ENCODE measurements at regions not wholly inside any gene's neighbourhood (a gene's known extent, or its start where the extent isn't known, plus 50 kb on each side); places are given as distances from the start of the nearest gene placed in this dataset.

DNA sequence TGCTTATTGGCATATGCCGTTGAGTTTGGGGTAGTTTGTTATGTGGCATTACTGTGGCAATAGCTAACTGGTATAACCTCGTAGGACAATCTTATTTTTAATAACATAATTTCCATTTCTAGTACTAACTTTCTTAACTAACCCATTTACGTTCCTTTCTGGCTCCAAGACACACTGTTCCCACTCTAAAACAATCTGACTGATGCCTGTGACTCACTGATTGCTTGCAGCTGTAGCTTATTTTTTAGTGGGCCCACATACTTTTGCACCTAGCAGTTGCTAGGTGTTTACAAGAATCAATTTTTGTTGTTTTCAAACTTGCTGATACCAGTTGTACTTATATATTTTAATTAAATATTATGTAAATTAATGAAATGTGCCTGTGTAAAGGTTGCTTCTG lies 52.2 kb downstream of the FAT3 start:
- no peak for DNase-seq

DNA sequence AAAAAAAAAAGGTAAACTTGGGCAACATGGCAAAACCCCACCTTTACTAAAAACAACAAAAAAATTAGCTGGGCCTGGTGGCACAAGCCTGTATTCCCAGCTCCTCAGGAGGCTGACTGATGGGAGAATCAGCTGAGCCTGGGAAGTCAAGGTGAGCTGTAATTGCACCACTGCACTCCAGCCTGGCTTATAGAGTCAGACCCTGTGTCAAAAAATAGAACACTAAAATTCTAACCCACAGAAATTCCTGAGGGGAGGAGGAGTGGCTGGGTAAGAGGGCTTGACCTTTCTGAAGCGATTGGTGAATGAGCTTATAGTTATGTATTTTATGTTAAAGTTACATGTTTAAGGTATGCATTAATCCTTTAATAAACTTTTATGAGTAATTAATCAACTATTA lies 53.3 kb downstream of the FAT3 start:
- no peak for DNase-seq

DNA sequence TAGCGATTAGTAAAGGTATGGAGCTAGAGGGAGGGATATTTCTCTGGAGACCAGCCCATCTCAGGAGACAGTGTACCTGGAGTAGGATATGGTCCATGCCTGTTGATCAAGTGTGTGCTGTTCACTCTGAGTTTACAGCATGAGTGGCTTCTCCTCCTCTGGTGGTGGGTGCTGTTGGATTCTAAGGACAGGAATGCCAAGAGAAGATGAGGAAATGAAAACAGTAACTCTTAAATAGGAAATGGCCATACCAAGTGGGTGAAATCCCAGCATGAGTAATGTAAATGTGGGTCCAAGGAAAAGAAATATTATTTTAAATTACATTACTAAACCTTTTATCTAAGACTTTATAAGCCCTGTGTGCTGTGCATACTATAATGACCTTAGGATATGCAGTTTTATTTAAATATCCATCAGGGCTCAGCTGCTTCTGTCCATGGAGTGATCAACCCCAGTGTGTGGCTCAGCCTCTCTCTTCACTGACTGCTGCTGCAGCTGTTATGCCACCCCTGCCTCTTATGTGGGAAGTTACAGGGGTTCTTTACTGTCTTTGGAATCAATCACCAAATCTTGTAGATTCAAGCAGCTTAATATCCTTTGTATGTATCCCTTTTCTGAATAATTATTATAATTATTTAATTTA lies 54.3 kb downstream of the FAT3 start:
- DNase-seq = no peak

DNA sequence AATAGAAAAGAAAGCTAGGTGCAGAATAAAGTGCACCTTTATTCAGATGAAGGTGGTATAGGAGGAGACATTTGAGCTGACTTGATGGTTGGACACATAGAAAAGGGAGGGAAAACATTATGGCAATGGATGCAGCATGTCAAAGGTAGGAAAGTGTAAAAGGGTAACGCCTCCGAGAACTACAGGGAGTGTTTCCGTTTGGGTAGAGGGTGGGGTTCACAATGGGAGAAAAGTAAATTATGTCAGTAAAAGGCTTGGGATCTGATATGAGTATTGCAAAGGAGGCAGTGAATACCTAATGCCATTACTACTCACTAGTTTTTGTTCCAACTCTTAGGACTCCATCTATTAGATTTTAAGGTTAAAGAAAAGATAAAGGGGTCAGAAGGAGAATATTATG lies 59.5 kb downstream of the FAT3 start:
- DNase-seq = no peak

DNA sequence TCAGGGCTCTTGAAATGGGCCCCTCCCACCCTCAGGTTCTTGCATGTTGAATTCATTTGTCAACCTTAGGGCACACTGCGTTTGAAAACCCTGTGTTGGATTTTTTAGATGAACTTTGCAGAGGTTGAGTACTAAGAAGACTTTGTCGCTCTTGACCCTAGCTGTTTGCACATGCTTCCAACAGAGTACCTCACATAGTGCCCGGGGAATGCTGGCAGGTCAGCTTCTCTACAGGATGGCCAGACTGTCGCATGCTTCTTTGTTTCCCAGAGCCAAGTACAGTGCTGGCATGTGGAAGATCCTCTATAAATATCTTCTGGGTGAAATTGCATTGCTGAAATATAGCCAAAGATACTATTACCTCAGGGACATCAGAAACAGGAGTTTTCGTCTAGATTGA lies 59.9 kb downstream of the FAT3 start:
- DNase-seq = no peak

DNA sequence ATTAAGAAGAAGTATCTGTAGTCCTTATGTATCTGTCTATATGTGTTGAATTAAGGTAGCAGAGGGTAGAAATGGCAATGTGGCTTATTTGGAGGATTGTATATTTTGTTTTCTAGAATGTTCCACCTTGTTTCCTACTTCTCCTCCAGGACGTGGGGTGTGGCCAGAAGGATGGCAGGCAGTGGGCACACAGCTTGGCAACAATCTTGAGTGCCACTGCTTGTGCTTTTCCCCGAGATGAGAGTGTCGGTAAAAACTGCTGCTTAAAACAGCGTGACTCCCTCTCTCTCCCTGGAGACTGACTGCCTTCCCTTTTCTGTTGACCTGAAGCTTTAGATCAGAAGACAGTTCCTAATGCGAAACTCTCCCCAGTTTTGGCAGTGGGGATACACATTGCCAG lies 61.2 kb downstream of the FAT3 start:
- DNase-seq = no peak

DNA sequence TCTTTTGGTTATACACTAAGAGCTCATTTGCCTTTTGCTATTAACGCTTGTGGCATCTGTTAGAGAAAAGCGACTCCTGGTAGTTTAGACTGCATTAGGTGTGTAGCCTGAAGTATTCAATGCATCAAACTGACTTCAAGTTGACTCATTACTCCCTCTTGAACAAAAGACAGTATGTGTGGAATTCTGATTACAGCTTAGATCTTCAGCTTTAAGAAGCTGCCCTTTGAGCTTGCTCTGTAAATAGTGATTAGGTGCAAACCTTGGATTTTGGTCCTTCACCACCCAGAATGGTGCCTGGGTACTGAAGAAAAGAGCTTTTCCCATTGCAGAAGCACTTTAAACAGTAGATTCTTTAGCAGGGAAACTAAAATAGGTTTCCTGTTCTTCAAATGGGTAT lies 62.1 kb downstream of the FAT3 start:
- DNase-seq = no peak

DNA sequence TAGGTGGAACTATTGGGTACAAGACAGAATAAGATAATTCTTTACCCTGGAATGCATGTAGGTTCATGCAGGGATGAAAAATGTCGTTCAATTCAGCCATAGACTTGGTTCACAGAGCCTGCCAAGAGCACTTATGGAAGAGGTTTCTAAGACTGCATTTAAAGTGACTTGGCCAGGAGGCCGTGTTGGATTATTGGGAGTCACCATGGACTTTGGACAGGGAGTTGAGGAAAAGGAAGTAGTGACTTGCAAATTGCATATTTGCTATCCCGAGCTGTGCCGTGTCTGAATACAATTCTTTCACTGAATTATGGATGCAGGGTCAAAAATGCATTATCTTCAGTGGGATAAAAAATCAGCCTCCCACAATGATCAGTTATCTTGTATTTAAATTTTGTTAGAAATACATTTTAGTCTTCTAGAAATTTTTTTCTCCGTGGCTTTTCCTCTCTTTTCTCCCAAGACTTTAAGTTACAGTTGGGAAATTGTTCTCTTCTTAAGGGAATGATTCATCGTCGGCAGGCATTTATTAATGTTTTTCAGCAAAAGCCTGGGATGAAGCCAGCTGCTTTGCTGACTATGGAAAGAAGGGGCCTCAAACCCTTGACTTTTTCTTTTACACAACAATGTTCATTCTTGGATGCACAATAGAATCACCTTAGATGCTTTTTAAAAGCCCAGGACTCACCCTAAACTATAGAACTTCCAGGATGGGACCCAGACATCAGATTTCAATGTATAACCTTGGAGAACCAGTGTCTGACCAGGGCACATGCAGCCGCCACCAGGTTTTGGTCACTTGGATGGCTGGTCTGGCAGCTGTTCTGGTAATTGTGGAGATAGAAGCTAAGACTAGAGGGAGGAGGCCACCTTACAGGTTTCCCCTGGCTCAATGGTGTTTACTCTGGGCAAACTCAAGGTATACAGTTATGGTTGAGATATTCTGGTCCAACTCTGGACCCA lies 70.8 kb downstream of the FAT3 start:
- DNase-seq = no peak

DNA sequence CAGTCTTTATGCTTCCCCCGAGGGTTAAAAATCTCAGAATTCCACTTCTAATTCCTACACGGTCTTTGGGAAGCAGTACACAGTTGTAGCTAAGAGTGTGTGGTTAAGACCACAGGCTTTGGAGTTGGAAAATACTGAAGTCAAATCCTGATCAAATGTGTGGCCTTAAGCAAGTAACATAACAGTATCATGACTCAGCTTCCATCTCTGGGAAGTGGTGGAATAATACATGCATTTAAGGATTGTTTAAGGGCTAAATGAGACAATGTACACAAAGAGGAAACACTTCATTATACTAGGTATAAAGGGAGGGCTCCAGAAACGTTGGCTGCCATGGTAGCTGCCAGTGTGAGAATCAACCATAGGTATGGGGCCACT lies 71.5 kb downstream of the FAT3 start:
- DNase-seq = no peak

DNA sequence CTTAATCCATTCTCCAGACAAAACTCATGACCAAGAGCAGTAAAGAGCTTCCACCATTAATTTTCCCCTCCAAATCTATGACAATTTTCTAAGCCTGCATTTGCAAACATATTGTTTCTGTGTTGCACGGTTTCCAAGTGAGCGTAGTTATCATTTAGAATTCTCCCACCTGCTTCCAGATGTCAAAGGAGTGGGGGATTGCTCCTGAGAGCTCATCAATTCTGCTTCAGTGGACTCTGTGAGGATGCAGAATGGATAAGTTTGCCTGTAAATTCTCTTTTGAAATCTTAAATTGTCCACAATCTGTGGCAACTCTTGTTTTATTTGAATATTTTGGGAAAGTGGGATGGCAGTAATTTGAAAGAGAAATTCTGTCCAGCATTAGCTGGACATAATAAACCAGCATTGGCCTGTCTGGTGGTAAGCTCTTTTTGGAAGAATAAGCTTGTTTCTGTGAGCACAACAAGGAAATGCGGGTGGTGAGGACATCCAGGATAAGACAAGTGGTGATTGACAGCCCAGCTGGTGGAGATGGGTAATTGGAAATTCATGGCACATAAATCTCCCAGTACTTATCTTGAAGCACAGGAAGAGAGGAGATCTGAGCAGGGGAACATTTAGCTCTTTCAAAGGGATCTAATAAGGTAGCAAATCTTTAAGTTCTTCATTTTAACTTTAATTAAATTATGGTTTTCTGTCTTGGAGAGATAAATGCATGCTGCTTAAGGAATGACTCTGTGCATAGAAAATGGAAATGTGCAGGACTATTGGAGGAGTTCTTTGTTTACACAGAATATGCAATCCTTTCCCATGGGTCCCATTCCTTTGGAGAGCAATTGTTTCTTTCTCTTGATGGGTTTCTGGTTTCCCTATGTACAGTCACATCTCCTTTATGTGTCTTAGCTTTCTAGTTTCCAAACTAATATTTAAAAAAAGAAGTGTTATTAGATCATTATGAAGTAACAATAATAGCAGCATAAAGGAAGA lies 73.2 kb downstream of the FAT3 start:
- DNase-seq = no peak

DNA sequence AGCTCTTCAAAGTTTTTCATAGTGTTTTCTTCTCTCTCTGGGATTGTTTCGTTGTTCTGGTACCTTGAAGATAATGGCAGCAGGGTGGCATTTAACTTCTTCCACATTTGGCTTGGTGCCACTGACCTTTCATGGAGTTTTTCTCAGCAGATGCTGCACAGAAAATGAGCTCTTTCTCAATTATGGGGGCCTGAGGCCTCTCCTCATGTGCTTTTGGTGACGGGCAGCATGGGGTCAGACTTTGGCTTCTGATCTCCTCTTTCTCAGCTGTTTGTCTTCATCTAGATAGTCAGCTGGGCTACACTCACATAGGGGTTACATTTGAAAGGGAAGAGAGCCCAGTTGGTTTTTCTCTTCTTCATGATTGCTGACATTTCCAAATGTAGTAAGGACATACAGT lies 76.3 kb downstream of the FAT3 start:
- no peak for DNase-seq

DNA sequence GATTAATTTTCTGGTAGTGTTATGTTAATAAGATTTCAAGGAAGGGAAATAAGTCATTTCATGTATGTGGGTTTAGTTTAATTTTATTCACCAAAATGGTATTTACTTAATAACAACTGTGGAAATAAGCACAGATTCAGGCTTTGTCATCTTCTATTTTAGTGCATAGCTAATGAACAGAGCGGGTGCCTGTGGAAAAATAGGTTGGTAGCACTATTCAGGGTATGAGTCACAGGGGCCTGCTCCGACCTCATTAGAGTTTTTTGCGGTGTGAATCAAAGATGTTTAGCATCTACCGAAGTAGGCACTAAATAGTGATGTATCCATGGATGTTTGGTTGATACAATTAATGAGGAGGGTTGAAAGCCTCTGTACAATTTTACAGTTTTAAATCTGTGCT lies 78.2 kb downstream of the FAT3 start:
- no peak for DNase-seq

DNA sequence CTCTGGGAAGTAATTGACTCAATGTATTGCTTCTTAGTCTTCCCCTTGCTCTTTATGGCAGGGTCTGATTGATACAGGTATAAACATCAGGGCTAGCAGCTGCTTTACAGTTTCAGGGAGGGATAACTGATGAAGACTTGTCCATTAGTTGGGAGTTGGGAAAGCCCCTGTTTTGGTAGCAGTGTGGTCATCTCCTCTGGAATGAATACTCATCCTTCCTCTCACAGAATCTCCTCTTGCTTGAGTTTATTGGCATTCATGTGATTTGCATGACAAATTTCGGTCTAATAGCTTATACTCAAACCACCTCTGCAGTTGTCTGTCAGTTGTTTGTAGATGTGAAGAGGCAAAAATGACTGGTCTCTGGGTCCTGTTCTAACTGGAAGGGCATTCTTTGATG lies 79.7 kb downstream of the FAT3 start:
- DNase-seq = no peak

DNA sequence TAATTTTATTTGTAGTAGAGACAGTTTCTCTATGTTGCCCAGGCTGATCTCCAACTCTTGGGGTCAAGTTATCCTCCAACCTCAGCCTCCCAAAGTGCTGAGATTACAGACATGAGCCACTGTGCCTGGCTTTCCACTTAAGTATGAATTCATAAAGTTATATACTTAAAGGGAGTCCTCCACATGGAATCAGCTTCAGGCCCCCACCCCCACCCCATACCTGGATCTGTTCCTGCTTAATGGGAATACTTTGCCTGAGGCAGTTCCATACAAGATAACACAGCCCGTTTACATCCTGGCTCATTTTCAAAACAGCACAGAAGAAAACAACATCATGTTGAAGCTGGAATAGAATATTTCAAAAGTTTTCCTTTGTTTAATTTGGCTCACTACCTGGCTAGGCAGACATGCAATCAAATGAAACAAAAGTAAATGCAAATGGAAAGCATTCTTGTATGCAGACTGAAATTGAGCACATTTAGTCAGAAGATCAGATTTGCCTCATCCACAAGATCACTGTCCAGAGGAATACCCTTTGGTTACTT lies 82.4 kb downstream of the FAT3 start:
- DNase-seq = no peak

DNA sequence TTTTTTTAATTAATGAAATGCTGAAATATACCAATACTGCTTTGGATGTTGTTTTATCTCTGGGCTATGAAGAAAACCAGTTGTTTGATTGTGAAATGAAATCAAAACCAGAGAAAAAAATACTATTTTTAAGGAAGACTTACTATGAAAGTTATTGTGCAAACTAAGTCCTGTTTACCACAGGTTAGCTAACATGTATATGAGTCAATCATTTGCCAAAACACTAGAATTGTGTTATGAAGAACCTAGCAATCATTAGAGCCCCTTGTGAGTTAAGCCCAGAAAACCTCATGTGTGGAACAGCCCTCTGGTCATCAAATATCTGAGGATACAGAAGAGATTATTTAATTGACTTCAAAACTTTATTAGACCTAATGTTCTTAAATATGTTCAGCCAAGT lies 83.7 kb downstream of the FAT3 start:
- DNase-seq = no peak

DNA sequence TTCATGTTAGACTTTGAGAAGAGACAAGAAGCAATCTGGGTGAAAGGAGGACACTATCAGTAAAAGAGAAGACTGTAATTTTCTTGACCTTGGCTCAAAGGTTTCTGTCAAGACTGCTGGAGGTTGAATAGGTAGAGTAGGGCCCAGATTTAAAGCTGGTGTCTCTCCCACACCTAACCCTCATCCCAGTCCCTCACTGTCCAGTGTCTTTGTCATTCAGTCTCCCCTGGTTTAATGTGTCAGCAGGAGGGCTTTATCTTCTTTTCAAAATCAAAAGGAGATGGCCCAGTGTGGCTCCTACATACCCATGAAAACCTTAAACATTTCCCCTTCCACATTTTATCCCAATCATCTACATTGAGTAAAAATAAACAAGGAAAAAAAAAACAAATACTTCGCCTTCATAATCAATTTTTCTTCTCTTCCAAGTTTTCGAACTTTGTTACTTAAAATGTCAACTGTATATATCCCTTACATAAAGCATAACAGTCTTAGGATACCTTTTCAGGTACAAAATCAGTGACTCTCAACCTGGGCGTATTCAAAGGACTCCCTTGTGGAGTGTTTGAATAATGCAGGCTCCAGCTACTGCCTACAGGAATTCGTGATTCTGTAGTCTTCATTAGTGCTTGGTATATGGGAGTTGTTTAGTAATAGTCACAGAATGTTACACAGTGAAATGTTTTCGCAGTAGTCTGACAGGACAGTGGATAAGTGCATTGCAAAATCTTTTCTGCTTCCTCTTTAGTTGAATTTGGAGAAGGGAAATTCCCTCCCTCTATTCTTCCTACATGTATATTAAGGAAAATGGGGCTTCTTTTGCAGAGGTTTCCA lies 87.2 kb downstream of the FAT3 start:
- DNase-seq = no peak

DNA sequence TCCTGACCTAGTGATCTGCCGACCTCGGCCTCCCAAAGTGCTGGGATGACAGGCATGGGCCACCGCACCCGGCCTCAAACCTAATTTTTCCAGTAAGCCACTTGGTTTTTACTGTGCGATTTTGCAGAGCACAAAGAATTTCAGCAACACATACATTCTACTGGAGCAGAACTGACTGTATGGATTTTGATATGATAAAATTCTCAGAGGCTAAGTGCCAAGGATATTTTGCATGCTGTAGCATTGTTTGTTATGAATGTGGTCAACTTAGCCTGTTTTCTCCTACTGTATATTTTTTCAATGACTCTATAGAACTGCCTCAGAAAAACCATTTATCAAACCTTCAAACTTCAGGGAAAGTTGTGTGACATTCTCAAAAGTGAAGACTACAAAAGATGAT lies 89.2 kb downstream of the FAT3 start:
- DNase-seq = no peak

DNA sequence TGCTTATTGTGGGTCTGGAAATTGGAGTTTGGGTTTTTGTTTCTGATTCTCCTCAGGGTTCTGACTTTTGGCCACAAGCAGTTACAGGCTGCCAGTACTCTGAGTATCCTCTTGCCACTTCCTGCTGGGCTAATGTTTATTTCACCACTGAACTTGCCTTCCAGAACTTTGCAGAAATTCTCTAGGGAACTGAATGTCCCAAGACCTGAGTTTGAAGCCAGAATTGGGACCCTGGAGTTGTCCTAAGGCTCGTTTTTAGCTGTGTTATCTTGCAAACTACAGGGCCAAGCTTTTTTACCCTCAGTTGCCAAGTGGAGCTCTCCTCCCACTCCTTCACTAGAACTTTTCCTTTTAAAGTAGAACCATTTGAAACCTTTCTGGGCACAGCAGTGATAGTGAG lies 89.9 kb downstream of the FAT3 start:
- no peak for DNase-seq

DNA sequence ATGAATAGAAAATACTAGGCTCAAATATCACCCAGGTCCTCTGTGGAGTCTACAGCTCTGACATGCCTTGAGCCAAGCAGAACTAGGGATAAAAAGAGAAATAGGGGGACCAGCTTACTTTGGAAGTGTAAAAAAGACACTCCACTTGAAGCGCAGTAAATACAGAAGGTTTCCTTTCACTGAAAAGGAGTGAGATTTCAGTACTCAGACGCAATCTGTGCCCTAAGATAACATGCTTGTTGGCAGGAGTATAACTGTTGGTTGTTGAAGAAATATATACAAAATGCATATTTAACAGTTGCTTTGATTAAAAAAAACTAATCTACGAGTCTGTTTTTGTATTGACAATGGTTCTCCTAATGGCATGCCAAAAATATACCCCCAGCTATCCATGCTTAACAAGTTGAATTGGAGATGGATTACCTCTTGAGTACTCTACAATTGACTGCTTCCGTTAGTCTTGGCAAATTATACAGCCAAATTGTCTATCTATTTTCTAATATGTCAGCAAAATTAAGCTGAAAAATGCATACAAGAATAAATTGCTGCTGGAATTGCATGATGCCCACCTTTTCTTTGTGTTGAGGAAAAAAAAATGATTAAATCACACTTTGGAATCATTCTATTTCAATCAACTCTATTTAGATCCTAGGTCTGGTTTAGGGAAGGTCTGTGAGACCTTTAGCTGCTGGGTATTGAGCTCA lies 91.6 kb downstream of the FAT3 start:
- no peak for DNase-seq

DNA sequence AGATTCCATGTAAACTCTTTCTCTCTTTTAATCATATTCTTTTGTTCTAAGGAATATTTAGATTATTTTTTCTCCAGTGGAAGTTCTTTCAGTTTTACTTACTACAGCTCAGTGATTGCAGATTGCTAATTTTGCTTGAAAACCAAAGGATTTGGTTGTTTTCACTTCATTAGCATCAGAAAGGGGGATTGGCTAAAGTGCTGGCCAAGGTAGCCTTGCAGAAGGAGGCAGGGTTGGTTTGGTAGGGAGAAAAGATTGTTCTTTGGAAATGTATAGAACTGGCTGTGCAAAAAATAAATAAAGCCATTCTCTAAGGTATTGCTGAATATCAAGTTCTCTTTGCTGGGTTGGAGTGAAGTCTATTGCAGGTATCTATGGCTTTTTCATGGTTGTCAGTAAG lies 92.6 kb downstream of the FAT3 start:
- DNase-seq = no peak

DNA sequence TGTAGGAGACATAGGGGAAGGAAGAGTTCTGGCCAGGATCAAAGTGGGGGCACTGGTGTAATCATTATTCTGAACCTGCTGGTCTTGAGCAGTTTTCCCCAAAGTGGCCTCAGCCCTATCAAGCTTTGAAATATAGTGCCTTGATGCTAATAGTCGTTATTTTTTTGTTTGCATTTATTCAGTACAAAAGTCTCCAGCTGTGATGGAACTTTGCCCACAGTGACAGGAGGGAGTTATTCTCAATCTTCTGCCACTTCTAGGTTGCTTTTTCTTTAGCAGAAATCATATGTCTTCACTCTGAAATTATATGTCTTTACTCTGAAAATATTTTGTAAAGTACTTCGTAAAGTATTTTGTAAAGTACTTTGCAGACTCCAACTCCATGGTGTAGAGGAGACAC lies 93.1 kb downstream of the FAT3 start:
- no peak for DNase-seq

DNA sequence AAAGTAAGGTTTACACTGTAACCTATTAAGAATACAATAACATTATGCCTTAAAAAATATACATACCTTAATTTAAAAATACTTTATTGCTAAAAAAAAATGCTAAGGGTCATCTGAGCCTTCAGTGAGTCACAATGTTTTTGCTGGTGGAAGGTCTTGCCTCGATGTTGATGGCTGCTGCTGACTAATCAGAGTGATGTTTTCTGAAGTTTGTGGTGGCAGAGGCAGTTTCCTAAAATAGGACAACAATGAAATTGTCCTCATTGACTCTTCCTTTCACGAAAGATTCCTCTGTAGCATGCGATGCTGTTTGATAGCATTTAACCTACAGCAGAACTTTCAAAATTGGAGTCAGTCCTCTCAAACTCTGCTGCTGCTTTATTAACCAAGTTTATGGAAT lies 97.6 kb downstream of the FAT3 start:
- no peak for DNase-seq

All from NCI-H1436 (cell line).